8988T (cell line): ENCODE measurements at regions not wholly inside any gene's neighbourhood (a gene's known extent, or its start where the extent isn't known, plus 50 kb on each side); places are given as distances from the start of the nearest gene placed in this dataset.
"Not testable (repeated sequence)": the region's sequence is repeated elsewhere in the genome, so short reads cannot be mapped to it uniquely, and the experiment has no call there.

Source experiments
- DNase-seq: peaks from one replicate; pipeline ENCODE4 v3.0.0; 2011

DNA sequence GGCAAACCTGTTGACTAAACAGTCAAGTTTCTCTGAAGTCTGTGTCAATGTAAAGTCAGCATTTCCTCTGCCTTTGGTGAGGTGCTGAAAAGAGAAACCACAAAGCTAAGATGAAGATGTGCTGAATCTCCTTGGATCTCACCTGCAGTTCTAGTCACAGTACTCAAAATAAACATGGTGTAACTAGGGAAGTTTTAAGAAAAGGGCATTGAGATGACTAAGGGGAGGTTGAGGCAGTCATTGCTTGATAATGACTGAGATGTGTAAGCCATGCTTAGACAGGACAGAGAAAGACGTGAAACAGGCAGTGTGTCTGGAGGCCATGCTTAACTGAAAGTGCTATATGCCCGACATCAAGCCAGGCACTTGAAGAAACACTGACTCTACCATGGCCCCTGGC lies 1010.0 kb upstream of the CELF4 start:
- DNase-seq: no peak

DNA sequence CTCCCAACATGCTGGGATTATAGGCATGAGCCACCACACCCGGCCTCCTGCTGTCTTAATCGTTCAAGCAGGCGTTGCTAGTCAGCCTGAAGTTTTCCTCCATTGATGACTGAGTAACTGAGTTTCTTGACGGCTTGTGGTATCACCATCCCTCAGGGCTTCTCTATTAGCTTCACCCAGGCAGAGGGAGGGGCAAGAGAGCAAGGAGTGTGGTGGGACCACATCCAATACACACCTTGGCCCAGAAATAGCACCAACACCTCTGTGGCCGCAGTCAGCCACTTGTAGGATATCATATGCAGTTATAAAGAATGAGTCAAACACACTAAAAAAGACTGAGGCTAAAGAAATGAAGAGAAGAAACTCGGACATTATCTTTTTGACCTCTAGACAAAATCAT lies 1009.4 kb upstream of the CELF4 start:
- no peak for DNase-seq

DNA sequence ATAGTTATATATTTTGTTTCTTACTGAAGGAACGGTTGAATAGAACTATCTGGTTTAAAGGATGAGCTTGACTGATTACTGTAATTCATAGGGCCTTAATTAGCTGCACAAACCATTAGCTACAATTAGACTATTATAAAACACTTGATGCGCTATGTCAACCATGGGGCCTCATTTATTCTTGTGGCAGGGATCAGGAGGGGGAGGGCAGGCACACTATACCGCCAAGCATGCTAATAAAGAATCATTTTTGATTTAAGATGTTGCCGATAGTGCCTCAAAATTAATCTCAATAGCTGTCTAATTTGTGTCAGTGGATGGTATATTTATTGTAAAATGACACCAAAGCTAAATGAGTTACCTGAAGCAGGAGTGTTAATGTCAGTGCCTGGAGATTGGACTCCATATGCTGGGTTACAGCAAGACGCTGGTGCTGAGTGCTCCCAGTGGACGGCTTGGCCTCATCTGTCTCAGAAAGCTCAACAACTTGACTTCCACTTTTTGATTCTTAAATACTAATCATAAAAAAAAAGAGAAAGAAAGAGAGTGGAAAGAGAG lies 1007.0 kb upstream of the CELF4 start:
- no peak for DNase-seq

DNA sequence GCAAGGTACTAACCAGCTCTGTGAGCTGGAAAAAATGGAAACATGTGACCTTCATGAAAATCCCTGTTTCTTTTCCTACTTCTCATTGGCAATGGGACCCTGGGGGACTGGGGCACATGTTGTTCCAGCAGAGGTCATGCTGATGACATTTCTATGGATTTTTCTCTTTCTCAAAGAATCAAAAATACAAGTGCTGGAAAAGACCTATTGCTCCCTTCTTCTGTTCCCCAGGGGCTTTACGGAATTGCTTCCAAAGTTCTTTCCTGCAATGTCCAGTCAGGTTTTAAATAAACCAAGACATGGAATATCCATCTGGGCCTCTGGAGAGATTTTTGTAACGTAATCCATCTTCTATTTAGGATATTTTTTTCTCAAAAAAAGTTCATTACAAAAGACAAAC lies 1006.1 kb upstream of the CELF4 start:
- no peak for DNase-seq

- no peak for DNase-seq
Measured at GRCh38 chr18:38565513-38565912, 999.9 kb upstream of the CELF4 start.

DNA sequence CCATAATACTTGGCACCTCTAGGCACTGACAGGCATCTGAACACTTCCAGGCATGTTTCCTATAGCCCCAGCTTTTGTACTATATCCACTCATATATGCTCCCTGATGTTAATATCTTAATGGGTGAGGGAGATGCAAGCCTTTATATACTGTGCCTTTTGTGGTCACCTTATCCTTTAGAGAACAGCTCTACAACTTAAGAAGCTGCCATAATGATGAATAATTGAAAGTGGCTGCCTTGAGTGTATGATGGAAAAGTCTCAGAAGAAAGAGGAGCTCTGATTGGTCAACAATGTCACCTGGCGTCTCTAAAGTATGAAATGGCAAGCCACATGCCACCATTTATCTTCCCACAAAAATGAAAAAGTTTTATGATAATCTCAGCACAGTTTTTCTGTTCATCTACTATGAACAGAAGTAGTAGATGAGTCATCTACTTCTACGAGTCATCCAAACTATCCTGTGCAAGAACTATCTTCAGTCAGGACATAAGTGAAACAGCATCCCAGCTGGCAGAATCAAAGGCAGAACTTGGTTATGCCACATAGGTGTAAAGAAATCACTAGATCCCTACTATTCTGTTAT lies 997.9 kb upstream of the CELF4 start:
- no peak for DNase-seq

DNA sequence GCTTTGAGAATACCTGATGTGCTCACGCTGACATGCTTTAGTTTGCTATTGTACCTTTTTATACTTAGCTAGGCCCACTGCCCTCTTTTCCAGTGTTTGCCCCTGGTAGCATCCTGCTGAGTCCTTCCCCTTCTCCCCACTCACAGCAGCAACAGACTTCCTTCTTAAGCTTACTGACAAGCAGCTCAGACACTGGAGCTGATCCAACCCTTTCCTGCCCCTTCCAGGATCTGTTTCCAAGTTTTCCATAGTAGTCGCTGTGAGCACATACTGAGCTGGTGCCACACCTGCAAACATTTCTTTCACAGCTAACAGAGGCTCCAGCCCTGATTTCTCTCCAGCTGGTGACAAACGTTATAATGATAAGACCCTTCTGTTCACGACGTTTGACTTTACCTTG lies 991.4 kb upstream of the CELF4 start:
- no peak for DNase-seq

GRCh38 chr18:38552732-38553321 lies 987.2 kb upstream of the CELF4 start:
- DNase-seq: no peak

DNA sequence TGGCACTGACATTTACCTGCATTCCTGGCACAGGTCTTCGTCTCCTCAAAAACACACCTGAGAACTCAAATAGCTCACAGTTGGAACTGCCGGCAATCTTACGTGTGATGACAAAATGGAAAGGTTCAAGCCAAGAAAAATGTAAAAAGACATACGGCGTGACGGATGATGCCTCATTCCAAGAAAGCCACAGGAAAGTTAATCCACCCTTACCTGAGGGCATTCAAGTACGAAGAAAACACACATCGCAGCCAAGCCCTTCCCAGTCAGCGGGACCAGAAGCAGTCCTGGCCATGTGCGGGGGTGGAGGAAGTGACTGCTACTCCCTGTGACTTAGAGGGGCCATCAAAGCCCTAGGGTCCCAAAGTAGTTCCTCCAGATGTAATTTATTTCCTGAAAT lies 986.3 kb upstream of the CELF4 start:
- no peak for DNase-seq

DNA sequence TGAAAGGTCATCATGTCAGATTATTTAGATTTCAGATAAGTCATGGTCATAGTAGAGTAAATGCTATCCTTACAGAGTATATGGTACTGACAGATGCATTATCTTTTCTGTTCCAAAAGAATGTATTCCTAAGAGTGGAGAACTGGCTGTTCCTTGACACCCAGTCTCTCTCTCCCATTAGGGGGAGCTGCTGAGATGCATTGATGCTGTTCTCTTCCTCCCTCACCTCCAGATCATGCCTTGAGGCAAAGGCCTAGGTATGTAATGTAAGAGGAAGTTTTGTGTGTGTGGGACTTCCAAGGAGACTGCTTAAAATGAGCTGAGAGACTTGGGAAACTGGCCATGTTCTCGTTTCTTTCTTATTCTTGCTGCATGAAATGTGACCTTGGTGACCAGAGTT lies 979.5 kb upstream of the CELF4 start:
- no peak for DNase-seq

DNA sequence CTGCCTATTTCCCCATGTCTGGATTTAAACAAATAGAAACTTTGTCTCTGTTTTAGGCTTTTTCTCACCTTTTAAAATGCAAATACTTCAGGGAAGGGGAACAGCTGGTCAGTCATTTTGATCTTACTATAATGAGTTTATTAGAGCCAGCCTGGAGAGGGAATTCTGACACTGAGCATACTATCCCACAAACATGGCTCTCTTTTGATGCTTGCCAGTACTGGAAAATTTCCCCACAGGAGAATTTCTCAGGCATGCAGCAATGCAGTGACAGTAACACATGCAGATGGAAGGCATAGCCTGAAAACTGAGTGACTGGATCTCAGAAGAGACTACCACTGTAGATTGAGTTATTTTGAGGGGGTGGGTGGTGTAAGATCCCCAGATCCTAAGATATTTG lies 974.3 kb upstream of the CELF4 start:
- no peak for DNase-seq

GRCh38 chr18:38539371-38539770 lies 973.8 kb upstream of the CELF4 start:
- no peak for DNase-seq

- no peak for DNase-seq
Measured at GRCh38 chr18:38534073-38534472, 968.5 kb upstream of the CELF4 start.

DNA sequence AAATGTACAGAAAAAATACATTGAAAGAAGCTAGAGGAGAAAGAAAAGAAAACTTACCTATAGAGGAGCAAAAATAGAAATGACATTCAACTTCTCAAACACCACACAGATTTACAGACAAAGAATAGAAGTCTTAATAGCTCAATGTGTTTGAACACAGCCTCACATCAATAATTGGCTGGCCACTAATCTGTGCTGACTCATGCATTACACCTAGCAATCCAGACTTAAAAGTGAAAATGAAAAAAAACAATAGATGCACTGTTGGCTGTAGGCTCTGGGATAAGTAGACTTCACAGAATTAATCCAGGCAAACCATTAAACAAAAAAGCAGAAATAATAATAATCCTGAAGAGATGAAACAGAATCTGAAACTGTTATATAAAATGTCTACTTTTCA lies 961.3 kb upstream of the CELF4 start:
- no peak for DNase-seq

- DNase-seq: no peak
Measured at GRCh38 chr18:38525039-38525438, 959.4 kb upstream of the CELF4 start.

- no peak for DNase-seq
Measured at GRCh38 chr18:38520786-38521185, 955.2 kb upstream of the CELF4 start.

DNA sequence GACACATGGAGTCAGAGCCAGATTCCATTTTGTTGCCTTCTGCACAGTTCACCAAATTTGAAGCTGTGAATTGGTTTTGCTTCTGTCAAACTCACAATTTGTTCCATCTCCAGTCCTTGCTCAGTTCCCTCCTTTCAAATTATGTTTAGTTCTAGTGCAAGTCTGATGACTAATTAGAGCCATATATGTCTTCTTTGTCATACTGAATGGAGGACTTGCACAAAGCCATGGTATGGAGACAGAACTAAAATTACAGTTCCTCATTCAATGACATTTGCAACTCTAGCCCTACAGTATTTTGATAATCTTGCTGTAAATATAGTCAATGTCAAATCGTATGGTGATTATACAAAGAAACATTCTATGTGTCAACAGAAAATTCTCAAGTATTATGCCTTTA lies 936.9 kb upstream of the CELF4 start:
- no peak for DNase-seq

DNA sequence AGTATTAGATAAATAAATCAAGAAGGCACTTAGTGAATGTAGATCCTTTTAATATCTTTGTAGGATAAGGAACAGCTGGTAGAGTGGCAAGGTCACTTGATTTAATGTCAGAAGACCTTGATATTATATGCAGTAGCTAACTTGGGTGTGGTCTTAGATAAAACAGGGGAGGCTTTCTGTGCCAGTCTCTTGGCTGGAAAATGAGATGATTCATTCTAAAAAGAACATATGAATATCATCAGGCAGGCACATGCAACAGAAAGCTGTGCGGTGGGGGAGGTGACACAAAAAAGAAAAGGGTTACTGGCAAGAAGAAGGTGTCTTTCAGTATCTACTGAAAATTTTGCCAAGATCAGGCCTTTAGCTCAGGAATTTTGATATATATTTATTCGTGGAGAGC lies 931.7 kb upstream of the CELF4 start:
- no peak for DNase-seq

- DNase-seq: no peak
Measured at GRCh38 chr18:38496222-38496793, 930.7 kb upstream of the CELF4 start.

DNA sequence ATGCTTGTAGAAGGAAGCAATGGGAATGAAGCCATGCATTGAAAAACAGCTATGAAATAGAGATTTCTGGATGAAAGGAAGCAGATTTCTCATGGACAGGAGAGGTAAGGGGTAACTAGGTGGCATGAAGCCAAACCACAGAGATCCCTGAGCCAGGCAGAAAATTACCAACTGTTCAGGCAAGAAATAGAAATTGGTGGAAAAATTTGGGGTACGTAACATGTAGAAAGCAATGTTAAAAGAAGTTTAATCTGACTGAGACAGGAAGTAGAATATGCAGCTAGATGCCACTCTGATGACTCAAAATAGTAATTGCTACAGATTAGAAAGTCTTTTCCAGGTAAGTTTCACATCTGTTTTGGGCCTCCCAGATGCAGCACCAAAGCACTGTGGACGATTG lies 928.5 kb upstream of the CELF4 start:
- no peak for DNase-seq

DNA sequence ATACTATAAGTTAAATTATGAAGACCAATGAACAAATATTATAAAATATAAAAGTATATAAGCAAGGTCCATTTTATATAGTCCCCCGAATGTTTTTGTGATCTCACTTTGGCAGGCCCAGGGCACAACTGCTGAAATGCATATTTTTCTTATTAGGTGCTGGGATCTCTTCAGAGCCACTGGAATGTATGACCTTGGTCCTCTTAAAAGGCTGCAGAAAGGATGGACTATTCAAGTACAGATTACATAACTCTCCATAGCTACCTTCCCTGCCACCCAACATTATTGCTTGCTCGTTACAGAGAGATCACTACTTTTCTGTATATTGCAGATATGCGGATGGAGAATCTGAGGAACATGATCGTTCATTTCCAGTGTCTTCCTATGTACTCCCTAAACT lies 925.6 kb upstream of the CELF4 start:
- no peak for DNase-seq

DNA sequence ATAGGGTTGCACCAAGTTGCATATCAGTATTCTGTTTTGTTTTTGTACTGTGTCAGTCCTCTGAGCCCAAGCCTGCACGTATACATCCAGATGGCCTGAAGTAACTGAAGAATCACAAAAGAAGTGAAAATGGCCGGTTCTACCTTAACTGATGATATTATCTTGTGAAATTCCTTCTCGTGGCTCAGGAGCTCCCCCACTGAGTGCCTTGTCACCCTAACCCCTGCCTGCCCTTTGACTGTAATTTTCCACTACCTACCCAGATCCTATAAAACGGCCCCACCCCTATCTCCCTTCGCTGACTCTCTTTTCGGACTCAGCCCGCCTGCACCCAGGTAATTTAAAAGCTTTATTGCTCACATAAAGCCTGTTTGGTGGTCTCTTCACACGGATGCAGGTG lies 924.1 kb upstream of the CELF4 start:
- not testable (repeated sequence) for DNase-seq

- DNase-seq: no peak
Measured at GRCh38 chr18:38487521-38487920, 921.9 kb upstream of the CELF4 start.

DNA sequence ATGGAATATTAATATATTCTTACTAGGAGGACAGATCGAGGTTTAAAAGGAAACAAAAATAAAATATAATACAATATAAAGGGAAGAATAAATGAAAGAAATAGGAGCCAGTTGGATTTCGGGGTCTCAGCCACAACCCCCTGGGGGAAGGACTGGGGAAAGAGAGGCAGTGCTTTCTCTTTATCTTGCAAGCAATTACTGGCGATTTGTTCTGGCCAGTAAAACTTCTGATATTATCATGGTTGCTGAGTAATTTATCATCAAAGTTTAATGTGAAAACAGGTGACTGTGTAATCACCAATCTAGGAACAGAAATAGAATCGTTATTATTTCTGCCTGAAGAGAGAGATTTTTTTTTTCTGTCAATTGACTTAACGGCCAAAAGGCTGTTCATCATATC lies 917.7 kb upstream of the CELF4 start:
- DNase-seq: no peak

GRCh38 chr18:38481576-38481975 lies 916.0 kb upstream of the CELF4 start:
- no peak for DNase-seq
